PC-3 (cell line): ENCODE measurements at regions not wholly inside any gene's neighbourhood (a gene's known extent, or its start where the extent isn't known, plus 50 kb on each side); places are given as distances from the start of the nearest gene placed in this dataset.

Experiments
- ATAC-seq: fragments of 200-7000 bp; cut with Tn5 transposase; 2 replicates; pipeline ENCODE4 v1.9.1; 2020; ENCODE audit warnings: mild to moderate bottlenecking, moderate library complexity
- BruUV-seq: library from RNA; stranded (reverse); fragments of 400-500 nt; replicated peaks from 2 replicates; lab custom pipeline; 2021; lab: Mats Ljungman, UMichigan
- CTCF ChIA-PET: fragments of 300-600 bp; sonication (Branson Sonifier 250); formaldehyde crosslinking; loops from one replicate; lab custom pipeline; 2022; ENCODE audit warnings: antibody characterized with exemption; lab: Charles Lee
- POLR2A ChIA-PET: fragments of 300-600 bp; sonication (Branson Sonifier 250); formaldehyde crosslinking; loops from one replicate; lab custom pipeline; 2022; ENCODE audit warnings: antibody characterized with exemption; ENCODE audit not compliant: unreplicated experiment; lab: Charles Lee
- DNase-seq: peaks from one replicate; pipeline ENCODE4 v3.0.0-alpha.2; 2015
- H2AFZ ChIP-seq: fragments of 300-600 bp; sonication (generic); 2 replicates; pipeline ENCODE4 v1.6.0; 2016; ENCODE audit warnings: antibody characterized with exemption, low read length
- H3F3A ChIP-seq: fragments of 300-600 bp; sonication (generic); one replicate; pipeline ENCODE4 v1.6.0; 2017; ENCODE audit warnings: antibody characterized with exemption, low read length, control low read depth, mild to moderate bottlenecking; ENCODE audit not compliant: unreplicated experiment
- H3K27ac ChIP-seq: fragments of 300-600 bp; sonication (generic); 2 replicates; pipeline ENCODE4 v1.5.1; 2016; ENCODE audit warnings: mild to moderate bottlenecking, low read length
- H3K27me3 ChIP-seq: fragments of 300-600 bp; sonication (generic); 2 replicates; pipeline ENCODE4 v1.6.1; 2016; ENCODE audit warnings: low read length, mixed read lengths
- H3K36me3 ChIP-seq: fragments of 300-600 bp; sonication (generic); 2 replicates; pipeline ENCODE4 v1.6.1; 2016; ENCODE audit warnings: low read depth, mixed run types, low read length, mixed read lengths
- H3K4me1 ChIP-seq: fragments of 300-600 bp; sonication (generic); 2 replicates; pipeline ENCODE4 v1.5.1; 2016; ENCODE audit warnings: low read length; ENCODE audit not compliant: insufficient read depth
- H3K4me2 ChIP-seq: fragments of 300-600 bp; sonication (generic); 2 replicates; pipeline ENCODE4 v1.6.0; 2016; ENCODE audit warnings: low read length
- H3K4me3 ChIP-seq: fragments of 300-600 bp; sonication (generic); 2 replicates; pipeline ENCODE4 v1.5.1; 2016; ENCODE audit warnings: mild to moderate bottlenecking, low read length, mixed read lengths
- H3K79me2 ChIP-seq: fragments of 300-600 bp; sonication (generic); 2 replicates; pipeline ENCODE4 v1.6.1; 2017; ENCODE audit warnings: low read length, mixed read lengths
- H3K9ac ChIP-seq: fragments of 300-600 bp; sonication (generic); 2 replicates; pipeline ENCODE4 v1.6.0; 2016; ENCODE audit warnings: mild to moderate bottlenecking, low read length
- H3K9me2 ChIP-seq: fragments of 300-600 bp; sonication (generic); replicated peaks from 2 replicates; pipeline ENCODE4 v1.6.1; 2016; ENCODE audit warnings: mixed run types, low read length, mixed read lengths
- H3K9me3 ChIP-seq: fragments of 300-600 bp; sonication (generic); 2 replicates; pipeline ENCODE4 v1.6.1; 2016; ENCODE audit warnings: low read length, mixed read lengths
- H4K20me1 ChIP-seq: fragments of 300-600 bp; sonication (generic); 2 replicates; pipeline ENCODE4 v1.6.1; 2016; ENCODE audit warnings: low read length, mixed read lengths
- CTCF ChIP-seq: fragments of 300-600 bp; sonication (generic); conservative IDR thresholded peaks from 2 replicates; pipeline ENCODE4 v1.5.1; 2017; ENCODE audit warnings: antibody characterized with exemption, low read depth, mild to moderate bottlenecking, low read length
- EZH2 ChIP-seq: fragments of 300-600 bp; sonication (generic); IDR thresholded peaks from one replicate; pipeline ENCODE4 v1.6.1; 2017; ENCODE audit warnings: antibody characterized with exemption, mild to moderate bottlenecking, low read length; ENCODE audit not compliant: unreplicated experiment
- EZH2phosphoT487 ChIP-seq: fragments of 300-600 bp; sonication (generic); IDR thresholded peaks from 2 replicates; pipeline ENCODE4 v1.6.1; 2018; ENCODE audit warnings: mild to moderate bottlenecking, antibody characterized with exemption, low read length, borderline replicate concordance
- intact Hi-C: fragments of 100-400 bp; cut with micrococcal nuclease; formaldehyde crosslinking; loops from 2 replicates; pipeline ENCODE4 v1.9.0; 2023

- Histone ChIP-seq H3K4me2 (0 out of 2 replicates have a peak overlapping the region, but pooled peaks have one; percentile 15), H3K27me3 (no peaks in the 10 kb centered on the region), H3K9me3 (peaks cover 5% of the 10 kb centered on the region; the same call in 1 of the 2 replicates), H3K36me3 (no peaks in the 10 kb centered on the region), H3K4me1 (no peaks in the 10 kb centered on the region), H4K20me1 (no peaks in the 10 kb centered on the region), H3F3A (no peaks in the 10 kb centered on the region), H3K27ac (no peak overlapping the region), H2AFZ (no peak overlapping the region), H3K9me2 (no peaks in the 10 kb centered on the region), H3K4me3 (no peak overlapping the region), H3K9ac (no peak overlapping the region), H3K79me2 (no peaks in the 10 kb centered on the region)
- DNase-seq: peak; percentile 31
- ChIA-PET POLR2A (interaction anchor here (0.6 kb wide), 1 partner anchor 310 kb away, joined by 5 read pairs; no protein-coding TSS in a partner anchor), CTCF (no interaction called here)
- no TSS peak for BruUV-seq
- intact Hi-C loops: no loop called here
- TF ChIP-seq EZH2phosphoT487 (no peak), EZH2 (no peak), CTCF (no peak)
- peak; percentile 18; the same call in 1 of the 2 replicates for ATAC-seq
Measured at GRCh38 chr3:20909511-20909910, 723.5 kb upstream of the SGO1 start.

- ATAC-seq (no peak), DNase-seq (no peak)
- Histone ChIP-seq H3K27me3 (no peaks in the 10 kb centered on the region), H3K79me2 (no peaks in the 10 kb centered on the region), H2AFZ (no peak overlapping the region), H4K20me1 (no peaks in the 10 kb centered on the region), H3K27ac (no peak overlapping the region), H3K9me3 (peaks cover 14% of the 10 kb centered on the region; the same call in 1 of the 2 replicates), H3F3A (no peaks in the 10 kb centered on the region), H3K36me3 (no peaks in the 10 kb centered on the region), H3K9ac (no peak overlapping the region), H3K9me2 (no peaks in the 10 kb centered on the region), H3K4me1 (no peaks in the 10 kb centered on the region), H3K4me3 (no peak overlapping the region), H3K4me2 (no peak overlapping the region)
- ChIA-PET POLR2A (no interaction called here), CTCF (no interaction called here)
- TF ChIP-seq EZH2phosphoT487: no peak
- TF ChIP-seq CTCF: no peak
- no peak for TF ChIP-seq EZH2
- BruUV-seq: no TSS peak
- intact Hi-C loops: no loop called here
Measured at GRCh38 chr3:20905210-20905805, 719.3 kb upstream of the SGO1 start.

- H3K27me3 ChIP-seq: no peaks in the 10 kb centered on the region
- intact Hi-C loops: no loop called here
- H3K36me3 ChIP-seq: no peaks in the 10 kb centered on the region
- ChIA-PET CTCF (no interaction called here), POLR2A (no interaction called here)
- H3K79me2 ChIP-seq: no peaks in the 10 kb centered on the region
- no peak overlapping the region for H3K9ac ChIP-seq
- H2AFZ ChIP-seq: no peak overlapping the region
- no peaks in the 10 kb centered on the region for H3K4me1 ChIP-seq
- no TSS peak for BruUV-seq
- peaks cover 14% of the 10 kb centered on the region; the same call in 1 of the 2 replicates for H3K9me3 ChIP-seq
- no peak for TF ChIP-seq EZH2phosphoT487
- TF ChIP-seq CTCF: no peak
- TF ChIP-seq EZH2: no peak
- no peaks in the 10 kb centered on the region for H3K9me2 ChIP-seq
- ATAC-seq (no peak), DNase-seq (no peak)
- H3F3A ChIP-seq: no peaks in the 10 kb centered on the region
- no peak overlapping the region for H3K27ac ChIP-seq
- no peak overlapping the region for H3K4me3 ChIP-seq
- H4K20me1 ChIP-seq: no peaks in the 10 kb centered on the region
- H3K4me2 ChIP-seq: no peak overlapping the region
Measured at GRCh38 chr3:20904671-20905070, 718.7 kb upstream of the SGO1 start.
